HG02623 (cell line): ENCODE measurements at regions not wholly inside any gene's neighbourhood (a gene's known extent, or its start where the extent isn't known, plus 50 kb on each side); places are given as distances from the start of the nearest gene placed in this dataset.
"Not testable (repeated sequence)": the region's sequence is repeated elsewhere in the genome, so short reads cannot be mapped to it uniquely, and the experiment has no call there.

Experiments used
- ATAC-seq: cut with Tn5 transposase; IDR thresholded peaks from one replicate; pipeline ENCODE4 v1.9.1; 2021; ENCODE audit warnings: moderate library complexity; ENCODE audit not compliant: unreplicated experiment

DNA sequence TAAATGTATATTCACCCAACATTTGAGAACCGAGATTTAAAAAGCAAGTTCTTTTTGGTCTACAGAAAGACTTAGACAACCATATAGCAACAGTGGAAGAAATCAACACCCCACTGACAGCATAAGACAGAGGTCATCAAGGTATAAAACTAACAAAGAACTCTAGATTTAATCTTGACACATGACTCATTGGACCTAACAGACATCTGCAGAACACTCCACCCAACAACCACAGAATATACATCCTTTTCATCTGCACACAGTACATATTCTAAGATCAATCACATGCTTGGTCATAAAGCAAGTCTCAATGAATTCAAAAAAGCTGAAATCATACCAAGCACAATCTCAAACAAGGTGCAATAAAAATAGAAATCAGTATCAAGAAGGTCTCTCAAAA lies 65.8 kb downstream of the SPIN4 start:
- no peak for ATAC-seq

DNA sequence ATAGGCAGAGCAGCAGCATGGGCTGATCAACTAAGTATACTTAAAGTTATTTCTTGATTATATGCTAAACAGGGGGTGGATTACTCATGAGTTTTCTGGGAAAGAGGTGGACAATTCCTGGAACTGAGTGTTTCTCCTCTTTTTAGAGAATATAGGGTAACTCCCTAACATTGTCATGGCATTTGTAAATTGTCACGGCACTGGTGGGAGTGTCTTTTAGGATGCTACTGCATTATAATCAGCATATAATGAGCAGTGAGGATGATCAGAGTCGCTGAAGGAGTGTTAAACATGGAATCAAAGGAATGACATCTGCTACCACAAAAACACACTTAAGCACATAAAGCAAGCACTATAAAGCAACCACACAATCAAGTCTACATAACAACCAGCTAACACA lies 66.5 kb downstream of the SPIN4 start:
- ATAC-seq, result no peak

DNA sequence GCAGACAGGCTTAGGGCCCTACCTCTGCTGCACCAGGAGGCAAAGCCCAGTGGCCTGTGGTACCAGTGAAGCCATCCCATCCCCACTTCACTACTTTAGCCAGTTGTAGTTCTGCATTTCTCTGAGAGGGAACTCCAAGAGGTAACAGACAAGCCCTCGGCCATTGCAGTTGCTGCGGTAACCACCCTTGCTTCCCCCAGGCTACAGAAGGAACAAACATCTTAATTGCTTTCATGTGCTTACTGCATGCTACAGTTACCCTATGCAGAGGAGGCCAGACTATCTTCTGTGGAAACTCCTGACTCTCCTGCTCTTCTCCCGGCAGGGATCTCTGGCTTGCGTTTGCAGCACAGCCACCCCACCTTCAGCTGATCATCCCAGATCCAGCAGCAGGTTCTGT lies 67.8 kb downstream of the SPIN4 start:
- no peak for ATAC-seq

DNA sequence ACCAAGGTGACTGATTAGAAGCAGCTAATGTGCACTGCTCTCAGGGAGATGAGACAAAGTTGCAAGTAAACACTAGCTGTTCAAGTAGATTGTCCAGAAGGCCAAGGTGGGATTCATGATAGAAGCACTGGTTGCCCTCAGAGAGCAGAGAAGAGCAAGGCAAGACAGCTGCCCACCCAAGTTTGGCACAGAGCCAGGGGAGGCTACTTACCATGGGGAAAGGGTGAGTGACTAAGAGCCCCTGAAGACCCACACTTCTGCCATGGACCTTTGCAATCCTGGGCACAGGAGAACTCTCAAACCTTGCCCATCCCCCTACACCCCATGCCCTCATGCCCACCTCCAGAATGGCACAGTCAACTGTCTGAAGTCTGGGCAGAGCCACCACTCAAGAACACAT lies 68.3 kb downstream of the SPIN4 start:
- ATAC-seq, result no peak

DNA sequence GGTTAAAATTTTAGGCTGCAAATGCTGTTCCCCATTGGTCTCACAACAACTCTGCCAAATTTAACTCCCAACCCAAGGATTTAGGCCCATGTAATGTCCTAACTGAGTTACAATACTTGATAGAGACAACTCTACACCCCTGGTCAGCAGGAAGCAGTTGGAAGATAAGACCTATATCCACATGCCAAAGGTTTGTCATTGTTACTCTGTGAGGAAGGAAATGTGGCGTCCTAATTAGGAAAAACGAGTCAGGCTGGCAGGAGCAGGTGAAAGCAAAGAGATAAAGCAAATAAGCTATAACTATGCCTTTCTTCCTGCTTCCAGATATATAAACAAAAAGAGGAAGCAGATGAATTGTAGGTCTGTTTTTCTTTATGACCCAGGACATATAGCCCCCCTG lies 69.1 kb downstream of the SPIN4 start:
- no peak for ATAC-seq

DNA sequence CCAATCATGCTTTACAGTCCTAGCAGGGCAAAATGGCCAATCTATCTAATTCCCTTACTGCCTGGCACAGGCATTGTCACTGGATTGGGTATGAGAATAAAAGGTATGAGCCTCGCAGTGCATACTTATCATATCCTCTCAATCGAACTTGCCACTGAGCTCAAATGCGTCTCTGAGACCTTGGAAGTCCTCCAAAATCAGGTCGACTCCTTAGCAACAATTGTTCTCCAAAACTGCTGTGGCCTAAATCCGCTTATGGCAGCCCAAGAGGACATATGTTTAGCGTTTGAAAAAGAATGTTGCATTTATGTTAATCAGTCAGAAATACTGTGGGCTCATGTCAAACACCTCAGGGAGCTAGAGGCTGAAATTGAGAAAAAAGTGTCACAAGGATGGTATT lies 69.7 kb downstream of the SPIN4 start:
- no peak for ATAC-seq

DNA sequence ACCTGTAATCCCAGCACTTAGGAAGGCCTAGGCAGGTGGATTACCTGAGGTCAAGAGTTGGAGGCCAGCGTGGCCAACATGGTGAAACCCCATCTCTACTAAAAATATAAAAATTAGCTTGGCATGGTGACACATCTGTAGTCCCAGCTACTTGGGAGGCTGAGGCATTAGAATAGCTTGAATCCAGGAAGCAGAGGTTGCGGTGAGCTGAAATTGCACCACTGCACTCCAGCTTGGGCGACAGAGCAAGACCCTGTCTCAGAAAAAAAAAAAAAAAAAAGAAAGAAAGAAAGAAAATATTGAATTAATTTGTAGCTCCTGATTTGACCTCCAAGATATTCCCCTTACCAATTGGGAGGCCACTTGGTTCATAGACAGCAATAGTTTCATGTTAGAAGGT lies 73.7 kb downstream of the SPIN4 start:
- ATAC-seq, result not testable (repeated sequence)

DNA sequence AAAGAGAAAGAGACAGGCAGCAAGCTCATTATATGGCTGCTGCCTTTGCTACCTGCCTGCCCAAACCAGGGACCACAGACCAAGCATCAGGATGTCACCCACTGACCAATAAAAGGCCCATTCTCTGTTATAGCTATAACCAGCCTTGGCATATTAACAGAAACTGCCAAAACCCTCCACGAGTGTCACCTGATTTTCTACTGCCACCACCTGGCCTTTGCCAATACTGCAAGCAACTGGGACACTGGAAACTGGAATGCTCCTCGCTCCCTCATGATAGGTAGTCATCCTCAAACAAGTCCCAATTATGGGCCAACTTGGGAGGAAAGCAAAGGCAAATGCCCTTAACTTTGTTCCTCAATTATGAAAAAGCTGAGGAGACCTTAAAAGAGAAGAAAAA lies 76.0 kb downstream of the SPIN4 start:
- no peak for ATAC-seq

DNA sequence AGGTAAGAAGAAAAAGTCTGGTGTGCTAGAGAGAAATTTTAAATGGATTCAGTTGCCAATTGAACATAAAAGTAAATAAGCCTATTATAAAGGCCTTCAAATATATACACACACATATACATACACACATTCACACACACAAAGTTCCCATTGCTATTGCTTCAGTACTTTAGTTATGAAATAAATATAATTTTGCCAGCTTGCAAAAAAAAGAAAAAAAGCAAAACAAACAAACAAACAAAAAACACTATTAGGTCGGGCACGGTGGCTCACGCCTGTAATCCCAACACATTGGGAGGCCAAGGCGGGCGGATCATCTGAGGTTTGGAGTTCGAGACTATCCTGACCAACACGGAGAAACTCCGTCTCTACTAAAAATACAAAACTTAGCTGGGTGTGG lies 80.3 kb downstream of the SPIN4 start:
- no peak for ATAC-seq

DNA sequence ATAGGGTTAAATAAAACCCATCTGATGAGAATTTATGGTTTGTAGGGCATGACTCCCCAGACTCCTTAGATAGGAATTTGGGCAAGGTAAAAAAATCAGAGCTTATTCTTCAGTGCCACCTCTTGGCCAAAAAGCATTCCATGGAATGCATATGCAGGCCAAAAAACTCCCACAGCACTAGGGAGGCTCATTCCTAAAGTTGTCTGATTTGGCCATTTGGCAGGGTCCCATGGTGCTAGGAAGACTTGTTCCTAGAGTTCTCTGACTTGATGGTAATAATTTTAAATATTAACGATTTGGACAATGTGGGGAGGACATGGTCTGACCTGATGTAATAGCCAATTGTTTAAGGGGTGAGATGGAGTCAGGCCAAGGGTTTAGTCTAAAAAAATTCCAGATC lies 93.0 kb downstream of the SPIN4 start:
- no peak for ATAC-seq

DNA sequence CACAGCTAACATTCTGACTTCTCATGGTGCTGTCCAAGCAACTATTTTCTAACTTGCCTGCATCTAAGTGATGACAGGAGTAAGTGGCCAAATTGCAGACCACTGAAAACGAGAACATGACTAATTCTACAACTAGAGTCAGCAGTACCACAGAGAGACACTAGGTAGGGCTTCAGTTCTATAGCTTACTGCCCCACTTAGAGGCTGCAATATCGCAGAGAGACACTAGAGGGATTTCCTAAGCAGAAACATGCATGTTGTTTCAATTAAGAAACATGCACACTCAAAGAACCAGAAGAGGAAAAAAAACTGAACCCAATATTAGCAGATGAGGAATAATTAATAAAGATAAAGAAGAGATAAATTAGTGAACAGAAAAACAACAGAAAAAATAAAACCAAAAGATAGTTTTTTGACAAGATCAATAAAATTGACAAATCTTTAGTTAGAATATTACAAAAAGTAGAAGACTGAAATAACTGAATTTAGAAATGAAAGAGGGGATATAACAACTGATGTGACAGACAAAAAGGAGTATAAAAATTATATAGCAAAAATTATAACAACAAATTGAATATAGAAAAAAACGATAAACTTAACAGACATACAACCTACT lies 100.8 kb downstream of the SPIN4 start:
- peak; percentile 100 for ATAC-seq

DNA sequence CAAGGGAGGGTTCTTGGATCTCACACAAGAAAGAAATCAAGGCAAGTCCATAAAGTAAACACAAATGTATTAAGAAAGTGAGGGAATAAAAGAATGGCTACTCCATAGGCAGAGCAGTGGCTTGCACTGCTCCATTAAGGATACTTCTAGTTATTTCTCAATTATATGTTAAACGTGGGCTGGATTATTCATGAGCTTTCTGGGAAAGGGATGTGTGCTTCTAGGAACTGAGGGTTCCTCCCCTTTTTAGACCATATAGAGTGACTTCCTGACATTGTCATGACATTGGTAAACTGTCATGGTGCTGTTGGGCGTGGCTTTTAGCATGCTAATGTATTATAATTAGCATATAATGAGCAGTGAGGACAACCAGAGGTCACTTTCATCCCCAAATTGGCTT lies 108.4 kb downstream of the SPIN4 start:
- not testable (repeated sequence) for ATAC-seq

DNA sequence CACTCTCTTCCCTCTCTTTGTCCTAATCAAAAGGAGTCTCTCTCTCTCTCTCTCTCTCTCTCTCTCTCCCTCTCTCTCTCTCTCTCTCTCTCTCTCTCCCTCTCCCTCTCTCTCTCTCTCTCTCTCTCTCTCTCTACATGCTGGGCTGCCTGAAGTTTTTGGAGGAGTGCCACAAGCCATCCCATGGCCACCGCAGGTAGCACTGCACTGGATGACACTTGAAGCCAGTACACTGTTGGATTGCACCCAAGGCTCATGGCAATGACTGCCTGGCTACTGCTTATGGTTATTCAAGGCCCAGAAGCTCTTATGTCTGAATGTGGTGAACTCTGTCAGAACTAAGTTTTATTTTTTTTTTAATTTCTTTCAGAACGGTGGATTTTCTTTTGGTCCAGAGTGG lies 115.2 kb downstream of the SPIN4 start:
- ATAC-seq, result not testable (repeated sequence)

DNA sequence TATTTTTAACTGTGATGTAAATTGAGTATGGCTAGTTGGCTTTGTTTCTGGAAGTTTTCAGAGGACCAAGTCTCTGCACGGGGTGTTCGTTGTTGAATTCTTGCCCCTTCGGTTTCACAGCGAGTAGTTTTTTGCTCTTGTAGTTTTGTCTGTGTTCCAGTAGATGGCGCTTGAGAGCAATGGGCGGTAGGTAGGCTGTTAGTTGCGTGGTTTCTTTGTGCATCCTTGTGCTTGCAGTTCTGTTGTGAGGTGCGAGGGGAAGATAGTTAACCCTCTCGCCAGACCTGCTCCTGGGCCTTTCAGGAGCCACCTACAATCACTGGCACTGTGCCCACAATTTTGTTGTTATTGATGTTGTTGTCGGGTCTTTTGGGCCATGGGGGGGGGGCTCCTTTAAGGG lies 118.1 kb downstream of the SPIN4 start:
- ATAC-seq, result not testable (repeated sequence)

DNA sequence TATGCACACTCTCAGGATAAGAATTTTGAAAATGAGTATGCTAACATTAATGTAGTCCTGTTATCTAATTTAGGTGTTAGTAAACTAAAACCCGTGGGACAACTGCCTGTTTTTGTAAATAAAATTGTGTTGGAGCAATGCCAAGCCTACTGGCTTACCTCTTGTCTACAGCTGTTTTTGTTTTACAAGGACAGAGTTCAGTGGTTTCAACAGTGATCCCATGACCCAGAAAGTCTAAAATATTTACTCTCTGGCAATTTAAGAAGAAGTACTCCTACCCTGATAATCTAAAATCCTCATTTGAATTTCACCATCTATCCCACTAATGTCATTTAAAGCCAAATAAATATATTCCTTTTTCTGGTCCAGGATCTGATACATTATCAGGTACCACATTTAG lies 132.9 kb downstream of the SPIN4 start:
- ATAC-seq, result not testable (repeated sequence)

DNA sequence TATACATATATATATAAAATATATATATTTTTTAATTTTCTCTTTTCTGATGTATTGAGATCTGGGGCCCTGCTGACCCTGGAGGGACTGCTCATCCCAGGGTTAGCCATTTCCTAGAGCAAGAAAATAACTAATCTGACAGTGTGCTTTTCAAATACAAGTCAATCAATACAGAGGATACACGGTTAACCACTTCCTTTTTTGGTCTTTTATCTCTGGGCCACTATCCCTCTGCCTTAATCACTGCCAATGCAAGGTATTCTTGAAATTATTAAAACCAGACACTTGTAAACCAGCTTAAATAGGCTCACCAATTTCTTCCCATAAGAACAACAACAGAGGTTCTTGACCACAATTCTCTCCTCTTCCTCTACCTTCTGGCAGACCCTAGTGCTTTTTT lies 133.6 kb downstream of the SPIN4 start:
- ATAC-seq, result not testable (repeated sequence)

DNA sequence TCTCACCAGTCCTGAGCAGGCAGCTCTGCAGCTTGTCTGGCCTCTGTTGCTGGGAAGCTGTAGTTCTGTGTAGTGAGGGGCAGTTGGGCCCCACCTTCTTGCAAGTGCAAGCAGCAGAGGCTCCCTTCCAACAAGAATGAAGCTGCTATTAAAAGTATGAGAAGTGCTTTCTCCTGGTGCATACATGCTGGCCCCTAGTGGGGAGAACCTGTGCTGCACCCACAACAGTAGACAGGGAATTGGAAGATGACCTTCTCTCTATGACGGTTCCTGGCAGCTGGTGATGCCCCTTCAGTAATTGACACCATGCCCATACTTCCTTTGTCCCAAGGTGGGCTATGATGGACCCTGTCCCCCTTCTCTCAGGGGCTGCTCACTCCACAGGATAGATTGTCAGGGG lies 141.5 kb downstream of the SPIN4 start:
- ATAC-seq, result not testable (repeated sequence)

DNA sequence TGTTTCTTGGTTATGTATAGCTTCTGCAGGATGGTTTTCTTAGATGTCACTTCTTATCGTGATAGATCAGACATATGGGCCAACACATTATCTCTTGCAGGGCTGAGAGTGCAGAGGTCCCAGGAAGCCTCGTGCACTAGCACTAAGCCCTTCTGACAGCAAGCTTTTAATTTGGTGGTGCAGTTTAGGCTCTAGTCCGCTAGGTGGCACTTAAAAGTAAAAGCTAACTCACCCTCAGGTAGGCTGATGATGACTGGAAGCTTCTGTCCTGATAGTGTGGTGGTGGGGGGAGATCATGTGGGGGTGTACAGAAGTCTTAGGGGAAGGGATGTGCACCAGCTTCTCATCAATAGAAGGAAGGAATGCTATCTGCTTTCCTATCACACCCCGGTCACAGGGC lies 142.0 kb downstream of the SPIN4 start:
- not testable (repeated sequence) for ATAC-seq

DNA sequence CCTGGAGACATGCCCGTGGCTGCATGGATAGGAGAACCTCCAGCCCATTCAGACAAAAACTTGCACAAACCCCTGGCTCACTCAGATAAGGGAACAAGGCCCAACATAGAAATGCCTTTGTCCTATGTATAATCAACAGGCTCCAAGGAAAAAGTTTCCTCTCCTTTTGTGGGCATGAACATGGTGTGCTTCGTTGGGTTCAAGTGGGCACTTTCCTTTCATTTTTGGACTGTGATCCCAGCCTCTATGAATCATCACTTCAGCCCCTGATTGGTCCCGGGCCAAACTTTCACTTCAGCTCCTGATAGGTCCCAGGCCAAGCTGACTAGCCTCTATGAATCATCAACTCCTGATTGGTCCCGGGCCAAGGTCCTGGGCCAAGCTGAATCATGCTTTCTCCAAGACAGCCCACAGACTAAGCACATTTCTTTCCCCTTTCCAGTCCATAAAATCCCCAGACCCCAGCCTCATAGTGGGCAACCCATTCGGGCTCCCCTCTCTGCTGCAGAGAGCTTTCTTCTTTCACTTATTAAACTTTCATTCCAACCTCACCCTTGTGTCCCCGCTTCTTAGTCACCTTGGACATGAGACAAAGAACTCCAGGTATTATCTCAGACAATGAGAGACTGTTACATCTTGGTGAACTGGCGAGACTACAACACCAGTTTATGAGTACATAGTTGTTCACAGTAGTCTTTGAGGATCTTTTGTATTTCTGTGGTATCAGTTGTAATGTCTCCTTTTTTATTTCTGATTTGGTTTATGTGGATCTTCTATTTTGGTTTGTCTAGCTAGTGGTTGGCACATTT lies 146.7 kb downstream of the SPIN4 start:
- not testable (repeated sequence) for ATAC-seq

DNA sequence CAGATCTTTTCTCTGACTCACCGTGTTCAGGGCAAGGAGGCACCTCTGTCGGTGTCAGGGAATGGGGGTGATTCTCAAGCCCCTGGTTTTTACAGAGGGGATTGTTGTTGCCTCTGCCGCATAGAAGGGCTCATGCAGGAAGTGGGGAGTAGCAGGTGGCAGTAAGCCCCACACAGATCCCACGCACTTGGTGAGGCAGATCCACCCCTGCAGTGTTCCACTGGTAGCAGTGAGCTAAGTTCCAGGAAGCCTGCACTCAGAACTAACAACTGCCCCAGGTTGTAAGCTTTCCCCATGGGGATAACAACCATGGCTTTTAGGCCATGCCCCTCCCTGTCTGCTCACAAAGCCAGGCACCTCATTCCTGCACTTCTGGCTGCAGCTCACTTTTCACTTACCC lies 149.1 kb downstream of the SPIN4 start:
- ATAC-seq, result not testable (repeated sequence)

DNA sequence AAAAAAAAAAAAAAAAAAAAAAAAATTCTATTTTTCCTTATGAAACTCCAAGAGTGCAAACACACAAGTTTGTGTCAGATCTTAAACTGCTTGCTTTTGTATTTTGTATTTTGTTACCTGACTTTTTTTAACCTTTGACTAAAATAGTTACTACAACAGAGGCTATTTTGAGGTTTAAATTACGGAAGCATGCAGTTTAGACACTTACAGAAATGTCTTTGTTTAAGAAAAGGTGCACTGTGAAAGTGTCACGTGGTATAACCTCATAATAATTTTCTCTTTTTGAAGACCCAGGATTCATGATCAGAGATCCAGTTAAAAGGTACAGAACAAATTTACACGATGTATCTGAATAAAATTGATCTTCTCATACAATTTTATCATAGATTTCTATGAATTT lies 152.4 kb downstream of the SPIN4 start:
- ATAC-seq, result not testable (repeated sequence)

DNA sequence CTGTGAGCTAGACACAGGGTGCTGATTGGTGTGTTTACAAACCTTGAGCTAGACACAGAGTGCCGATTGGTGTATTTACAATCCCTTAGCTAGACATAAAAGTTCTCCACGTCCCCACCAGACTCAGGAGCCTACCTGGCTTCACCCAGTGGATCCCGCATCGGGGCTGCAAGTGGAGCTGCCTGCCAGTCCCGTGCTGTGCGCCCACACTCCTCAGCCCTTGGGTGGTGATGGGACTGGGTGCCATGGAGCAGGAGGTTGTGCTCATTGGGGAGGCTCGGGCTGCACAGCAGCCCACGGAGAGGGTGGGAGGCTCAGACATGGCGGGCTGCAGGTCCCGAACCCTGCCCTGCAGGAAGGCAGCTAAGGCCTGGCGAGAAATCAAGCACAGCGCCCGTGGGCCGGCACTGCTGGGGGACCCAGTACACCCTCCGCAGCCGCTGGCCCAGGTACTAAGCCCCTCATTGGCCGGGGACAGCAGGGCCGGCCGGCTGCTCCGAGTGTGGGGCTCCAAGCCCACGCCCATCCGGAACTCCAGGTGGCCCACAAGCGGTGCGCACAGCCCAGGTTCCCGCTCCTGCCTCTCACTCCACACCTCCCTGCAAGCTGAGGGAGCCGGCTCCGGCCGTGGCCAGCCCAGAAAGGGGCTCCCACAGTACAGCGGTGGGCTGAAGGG lies 158.6 kb downstream of the SPIN4 start:
- not testable (repeated sequence) for ATAC-seq
